ENCODE measurements at regions not wholly inside any gene's neighbourhood (a gene's known extent, or its start where the extent isn't known, plus 50 kb on each side); places are given as distances from the start of the nearest gene placed in this dataset.

DNA sequence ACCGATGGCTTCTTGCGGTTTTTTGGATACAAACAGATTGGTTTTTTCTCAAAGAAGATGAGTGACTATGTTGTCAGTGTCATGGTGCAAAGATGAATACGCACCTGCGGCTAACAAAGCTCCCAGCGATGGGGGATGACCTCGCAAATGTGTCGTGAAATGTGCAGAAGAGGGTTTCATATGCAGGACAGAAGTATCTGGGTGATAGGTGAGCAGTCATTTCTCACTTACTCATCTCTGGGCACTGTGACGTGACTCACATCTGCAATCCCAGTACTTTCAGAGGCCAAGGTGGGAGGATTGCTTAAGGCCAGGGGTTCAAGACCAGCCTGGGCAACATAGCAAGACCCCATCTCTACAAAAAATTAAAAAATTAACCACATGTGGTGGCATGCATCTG is 216.3 kb downstream of the ERMARD start:
- TF ChIP-seq POLR2AphosphoS5 (IDR thresholded peaks at IDR 0.05) = no peak
- TF ChIP-seq, protein P1, sequence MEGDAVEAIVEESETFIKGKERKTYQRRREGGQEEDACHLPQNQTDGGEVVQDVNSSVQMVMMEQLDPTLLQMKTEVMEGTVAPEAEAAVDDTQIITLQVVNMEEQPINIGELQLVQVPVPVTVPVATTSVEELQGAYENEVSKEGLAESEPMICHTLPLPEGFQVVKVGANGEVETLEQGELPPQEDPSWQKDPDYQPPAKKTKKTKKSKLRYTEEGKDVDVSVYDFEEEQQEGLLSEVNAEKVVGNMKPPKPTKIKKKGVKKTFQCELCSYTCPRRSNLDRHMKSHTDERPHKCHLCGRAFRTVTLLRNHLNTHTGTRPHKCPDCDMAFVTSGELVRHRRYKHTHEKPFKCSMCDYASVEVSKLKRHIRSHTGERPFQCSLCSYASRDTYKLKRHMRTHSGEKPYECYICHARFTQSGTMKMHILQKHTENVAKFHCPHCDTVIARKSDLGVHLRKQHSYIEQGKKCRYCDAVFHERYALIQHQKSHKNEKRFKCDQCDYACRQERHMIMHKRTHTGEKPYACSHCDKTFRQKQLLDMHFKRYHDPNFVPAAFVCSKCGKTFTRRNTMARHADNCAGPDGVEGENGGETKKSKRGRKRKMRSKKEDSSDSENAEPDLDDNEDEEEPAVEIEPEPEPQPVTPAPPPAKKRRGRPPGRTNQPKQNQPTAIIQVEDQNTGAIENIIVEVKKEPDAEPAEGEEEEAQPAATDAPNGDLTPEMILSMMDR (IDR thresholded peaks at IDR 0.05) = no peak
- no peak for TF ChIP-seq EP300 (IDR thresholded peaks at IDR 0.05)
- no peak for TF ChIP-seq POLR2A (IDR thresholded peaks at IDR 0.05)
- Histone ChIP-seq H3K4me1 (peaks cover 0 to under 1% (median 0%) of the 10 kb centered on the region in 4 donors), H3K27me3 (no peaks in the 10 kb centered on the region), H3K4me3 (no peak overlapping the region), H3K36me3 (no peaks in the 10 kb centered on the region), H3K27ac (no peak overlapping the region), H3K9me3 (no peaks in the 10 kb centered on the region)
- intact Hi-C loops (cut with DNase I) = no loop called here
- WGBS, 2 donors = 64 to 65% methylated on average over 8 of the region's 8 CpGs
- DNase-seq = no peak

DNA sequence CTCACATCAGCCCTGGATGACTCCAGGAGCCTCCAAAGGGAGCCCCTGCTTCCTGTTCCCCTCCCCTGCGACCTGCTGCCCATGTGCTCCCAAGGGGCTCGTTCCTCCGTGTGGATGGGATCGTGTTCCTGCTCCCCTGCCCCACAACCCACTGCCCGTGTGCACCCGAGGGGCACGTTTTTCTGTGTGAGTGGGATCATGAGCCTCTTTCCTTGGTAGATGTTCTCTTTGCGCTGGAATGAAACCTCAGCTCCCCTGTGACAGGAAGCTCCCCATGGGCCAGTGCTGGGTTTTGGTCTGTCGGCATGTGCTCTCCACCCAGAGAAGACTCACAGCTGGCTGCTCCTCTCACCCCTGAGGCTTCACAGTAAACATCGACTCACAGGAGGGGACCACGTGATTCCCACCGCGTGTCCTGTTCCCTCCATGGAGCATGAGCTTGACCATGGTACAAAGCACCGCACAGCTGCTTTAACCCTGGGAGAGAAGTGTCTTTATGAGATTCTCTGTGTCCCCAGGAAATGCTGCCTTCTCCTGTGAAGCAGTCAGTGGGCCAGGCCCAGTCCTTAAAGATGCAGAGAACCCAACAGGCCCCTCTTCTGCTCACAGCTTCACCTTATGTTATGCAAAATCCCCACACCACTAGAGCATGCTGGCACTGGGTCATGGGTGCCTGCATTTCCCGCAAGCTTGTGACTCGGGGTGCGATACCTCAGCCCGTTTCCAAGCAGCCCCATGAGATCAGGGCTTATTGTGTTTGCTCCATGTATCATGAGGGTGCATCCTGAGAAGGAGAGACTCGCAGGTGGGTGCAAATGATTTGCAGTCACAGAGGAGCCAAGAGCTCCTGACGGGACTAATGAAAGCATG is 215.1 kb downstream of the ERMARD start:
- H3K36me3 ChIP-seq = no peaks in the 10 kb centered on the region
- no peak overlapping the region for H3K4me3 ChIP-seq
- intact Hi-C loops (cut with DNase I) = no loop called here
- no peak overlapping the region for H3K27ac ChIP-seq
- peak; percentile 58 for DNase-seq
- H3K4me1 ChIP-seq = peaks cover 0 to 10% (median 8%) of the 10 kb centered on the region in 4 donors
- no peaks in the 10 kb centered on the region for H3K9me3 ChIP-seq
- WGBS, 2 donors = 76 to 82% methylated on average over 20 of the region's 20 CpGs
- TF ChIP-seq POLR2A (IDR thresholded peaks at IDR 0.05) (no peak), EP300 (IDR thresholded peaks at IDR 0.05) (no peak), POLR2AphosphoS5 (IDR thresholded peaks at IDR 0.05) (no peak)
- TF ChIP-seq, protein P1 (IDR thresholded peaks at IDR 0.05) = no peak
- peaks cover 0 to 6% (median 4%) of the 10 kb centered on the region in 3 donors for H3K27me3 ChIP-seq

DNA sequence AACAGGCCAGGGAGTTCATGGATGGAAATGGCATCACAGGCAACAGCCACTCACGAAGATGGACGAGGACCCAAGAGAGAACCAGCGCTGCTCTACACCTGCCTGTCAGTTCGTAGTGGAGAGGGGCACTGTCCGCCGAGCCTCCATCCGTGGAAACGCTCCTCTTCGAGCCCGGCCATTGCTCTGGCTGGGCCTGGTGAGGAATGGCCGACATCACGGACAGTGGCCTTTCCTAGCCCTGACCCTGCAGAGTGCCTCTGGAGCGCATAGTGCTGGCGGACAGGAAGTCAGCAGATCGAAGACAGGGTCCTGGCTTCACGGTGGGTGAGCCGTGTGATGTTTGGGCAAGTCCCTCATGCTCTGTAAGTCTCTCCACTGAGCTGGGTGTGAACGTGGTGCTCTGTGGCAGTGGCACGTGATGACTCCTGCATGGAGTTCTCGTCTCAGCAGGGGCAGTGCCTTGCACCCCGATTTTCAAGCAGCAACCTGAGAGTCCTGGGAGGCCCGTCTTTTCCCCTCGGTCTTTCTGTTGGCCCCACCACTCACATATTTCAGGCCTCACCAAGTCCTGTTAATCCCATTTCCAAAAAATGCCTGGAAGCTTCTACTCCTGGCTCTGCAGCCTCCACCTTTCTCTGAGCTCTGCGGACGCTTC is 214.4 kb downstream of the ERMARD start:
- peak; percentile 52 for DNase-seq
- H3K4me1 ChIP-seq = peaks cover 0 to 13% (median 10%) of the 10 kb centered on the region in 4 donors
- TF ChIP-seq POLR2AphosphoS5 (IDR thresholded peaks at IDR 0.05) = no peak
- TF ChIP-seq, protein P1 (IDR thresholded peaks at IDR 0.05) = no peak
- TF ChIP-seq EP300 (IDR thresholded peaks at IDR 0.05) = no peak
- no peak for TF ChIP-seq POLR2A (IDR thresholded peaks at IDR 0.05)
- no peaks in the 10 kb centered on the region for H3K36me3 ChIP-seq
- no peak overlapping the region for H3K27ac ChIP-seq
- WGBS, 2 donors = 82 to 88% methylated on average over 25 of the region's 25 CpGs
- peaks cover 0 to 11% (median 4%) of the 10 kb centered on the region in 3 donors for H3K27me3 ChIP-seq
- no peak overlapping the region for H3K4me3 ChIP-seq
- intact Hi-C loops (cut with DNase I) = no loop called here
- H3K9me3 ChIP-seq = no peaks in the 10 kb centered on the region

DNA sequence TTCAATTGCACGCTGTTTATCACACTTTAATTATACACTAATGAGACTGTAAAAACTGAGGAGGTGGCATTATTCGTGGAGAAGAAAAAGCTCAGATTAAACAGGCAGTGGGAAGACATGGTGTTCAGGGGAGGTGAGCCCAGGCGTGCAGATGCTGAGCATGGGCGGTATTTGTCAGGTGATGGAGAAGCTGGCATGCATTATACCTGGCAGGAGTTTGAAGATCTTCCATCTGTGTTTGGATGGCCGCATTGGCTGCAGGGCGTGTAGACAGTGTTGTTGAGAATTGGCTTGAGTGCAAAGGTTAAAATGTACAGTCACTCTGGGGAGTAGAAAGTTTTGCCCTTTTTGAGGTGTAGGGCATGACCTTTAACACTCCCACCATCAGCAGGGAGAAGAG is 213.8 kb downstream of the ERMARD start:
- H3K27me3 ChIP-seq = peaks cover 0 to 12% (median 4%) of the 10 kb centered on the region in 3 donors
- no peaks in the 10 kb centered on the region for H3K9me3 ChIP-seq
- no peak overlapping the region for H3K27ac ChIP-seq
- no peak for DNase-seq
- H3K4me3 ChIP-seq = no peak overlapping the region
- peaks cover 0 to 13% (median 10%) of the 10 kb centered on the region in 4 donors for H3K4me1 ChIP-seq
- TF ChIP-seq POLR2A (IDR thresholded peaks at IDR 0.05) (no peak), EP300 (IDR thresholded peaks at IDR 0.05) (no peak), POLR2AphosphoS5 (IDR thresholded peaks at IDR 0.05) (no peak)
- TF ChIP-seq, protein P1 (IDR thresholded peaks at IDR 0.05) = no peak
- WGBS, 2 donors = 33 to 64% methylated on average over 6 of the region's 6 CpGs
- intact Hi-C loops (cut with DNase I) = no loop called here
- H3K36me3 ChIP-seq = no peaks in the 10 kb centered on the region
